ENCODE measurements at regions not wholly inside any gene's neighbourhood (a gene's known extent, or its start where the extent isn't known, plus 50 kb on each side); places are given as distances from the start of the nearest gene placed in this dataset.

DNA sequence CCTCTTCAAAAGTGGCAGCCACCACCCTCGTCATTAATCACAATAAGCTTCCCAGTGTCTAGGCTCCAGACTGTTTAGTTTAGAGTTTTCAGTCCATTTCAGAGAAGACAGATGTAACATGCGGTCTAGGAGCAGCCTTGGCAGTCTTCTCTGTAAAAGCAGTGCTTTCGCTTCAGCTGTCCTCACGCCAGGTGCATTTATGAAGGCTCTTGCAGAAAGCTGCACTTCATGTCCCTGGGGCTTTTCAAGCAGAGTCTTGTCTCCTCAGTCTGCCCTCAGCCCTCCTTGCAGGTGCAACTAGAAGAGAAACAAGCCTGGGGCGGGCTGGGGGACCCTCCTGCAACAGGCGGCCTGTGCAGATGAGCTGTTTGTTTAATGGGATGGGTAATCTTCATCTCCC, 281.9 kb downstream of the DRD1 start:
- TF ChIP-seq CTCF (IDR thresholded peaks at IDR 0.05; ENCODE audit: unreplicated experiment), result no peak
- no peak overlapping the region for H3K4me3 Mint-ChIP-seq (ENCODE audit: low read depth)
- H3K36me3 Mint-ChIP-seq (ENCODE audit: insufficient read depth), result no peaks in the 10 kb centered on the region
- peaks cover 12% of the 10 kb centered on the region for H3K4me1 Mint-ChIP-seq (ENCODE audit: low read depth)
- peak overlapping the region; percentile 9 for H3K27ac Mint-ChIP-seq
- DNase-seq (ENCODE audit: low spot score, unreplicated experiment), result no peak
- peaks cover 28% of the 10 kb centered on the region for H3K27me3 Mint-ChIP-seq
- no peaks in the 10 kb centered on the region for H3K9me3 Mint-ChIP-seq (ENCODE audit: low read depth)

DNA sequence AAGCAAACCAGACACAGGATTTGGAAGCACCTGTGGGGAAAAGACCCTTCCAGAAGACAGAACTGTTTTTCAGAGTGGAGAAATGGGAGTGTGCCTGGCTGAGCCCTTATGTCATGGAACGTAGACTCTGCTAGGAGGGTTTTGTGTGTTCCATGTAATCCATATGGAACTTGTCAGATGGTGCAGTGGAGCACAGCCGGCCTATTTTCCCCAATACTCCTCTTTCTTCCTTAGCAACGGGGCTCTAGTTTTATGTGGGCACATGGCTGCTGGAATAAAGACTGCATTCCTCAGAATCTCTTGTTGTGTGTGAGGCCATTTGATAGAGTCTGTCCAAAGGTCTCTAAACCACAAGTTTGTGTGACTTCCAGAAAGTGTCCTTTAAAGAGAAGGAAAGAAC, 284.0 kb downstream of the DRD1 start:
- peaks cover 20% of the 10 kb centered on the region for H3K27me3 Mint-ChIP-seq
- H3K4me1 Mint-ChIP-seq (ENCODE audit: low read depth), result peaks cover 12% of the 10 kb centered on the region
- no peak for DNase-seq (ENCODE audit: low spot score, unreplicated experiment)
- H3K27ac Mint-ChIP-seq, result no peak overlapping the region
- H3K9me3 Mint-ChIP-seq (ENCODE audit: low read depth), result no peaks in the 10 kb centered on the region
- no peak for TF ChIP-seq CTCF (IDR thresholded peaks at IDR 0.05; ENCODE audit: unreplicated experiment)
- H3K4me3 Mint-ChIP-seq (ENCODE audit: low read depth), result no peak overlapping the region
- no peaks in the 10 kb centered on the region for H3K36me3 Mint-ChIP-seq (ENCODE audit: insufficient read depth)

DNA sequence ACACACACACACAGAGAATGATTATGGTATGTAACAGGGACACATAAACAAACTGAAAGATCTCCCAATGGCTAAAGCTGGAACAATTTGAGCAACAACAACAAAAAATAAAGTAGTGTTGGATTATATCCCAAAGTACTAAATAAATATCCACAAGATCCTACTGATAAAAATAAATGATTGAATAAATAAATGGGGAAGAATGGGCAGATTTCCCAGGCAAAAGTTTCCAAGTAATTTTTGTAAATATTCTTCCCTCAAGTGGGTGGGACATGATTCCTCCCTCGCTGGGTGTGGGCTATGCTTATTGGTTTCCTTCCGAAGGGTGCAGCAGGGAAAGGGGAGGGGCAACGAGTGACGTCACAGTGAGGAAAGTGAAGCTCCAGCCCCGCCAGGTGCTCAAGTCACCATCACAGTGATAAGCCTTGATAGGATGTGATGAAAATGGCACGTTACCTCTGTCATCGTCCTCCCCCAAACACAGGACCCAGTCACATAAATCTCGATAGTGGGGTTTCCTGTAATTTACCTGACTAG, 295.3 kb downstream of the DRD1 start:
- Mint-ChIP-seq H3K9me3 (ENCODE audit: low read depth) (peaks cover 27% of the 10 kb centered on the region), H3K36me3 (ENCODE audit: insufficient read depth) (no peaks in the 10 kb centered on the region)

GRCh38 chr5:175146733-175147132, 297.2 kb downstream of the DRD1 start:
- H3K36me3 Mint-ChIP-seq (ENCODE audit: insufficient read depth), result no peaks in the 10 kb centered on the region
- H3K27me3 Mint-ChIP-seq, result no peaks in the 10 kb centered on the region
- peaks cover 20% of the 10 kb centered on the region for H3K9me3 Mint-ChIP-seq (ENCODE audit: low read depth)
- H3K27ac Mint-ChIP-seq, result no peak overlapping the region
- no peak overlapping the region for H3K4me3 Mint-ChIP-seq (ENCODE audit: low read depth)
- no peak for DNase-seq (ENCODE audit: low spot score, unreplicated experiment)
- H3K4me1 Mint-ChIP-seq (ENCODE audit: low read depth), result no peaks in the 10 kb centered on the region
- TF ChIP-seq CTCF (IDR thresholded peaks at IDR 0.05; ENCODE audit: unreplicated experiment), result no peak

More for the DNA sequence above, 295.3 kb downstream of the DRD1 start:
- Mint-ChIP-seq H3K27ac (no peak overlapping the region), H3K27me3 (no peaks in the 10 kb centered on the region), H3K4me1 (ENCODE audit: low read depth) (no peaks in the 10 kb centered on the region), H3K4me3 (ENCODE audit: low read depth) (no peak overlapping the region)
- no peak for TF ChIP-seq CTCF (IDR thresholded peaks at IDR 0.05; ENCODE audit: unreplicated experiment)
- DNase-seq (ENCODE audit: low spot score, unreplicated experiment), result no peak

GRCh38 chr5:175141421-175141820, 302.6 kb downstream of the DRD1 start:
- Mint-ChIP-seq H3K9me3 (ENCODE audit: low read depth) (peaks cover 15% of the 10 kb centered on the region), H3K4me1 (ENCODE audit: low read depth) (no peaks in the 10 kb centered on the region), H3K4me3 (ENCODE audit: low read depth) (no peak overlapping the region), H3K36me3 (ENCODE audit: insufficient read depth) (no peaks in the 10 kb centered on the region), H3K27me3 (no peaks in the 10 kb centered on the region), H3K27ac (no peak overlapping the region)
- TF ChIP-seq CTCF (IDR thresholded peaks at IDR 0.05; ENCODE audit: unreplicated experiment), result no peak
- no peak for DNase-seq (ENCODE audit: low spot score, unreplicated experiment)
